ENCODE measurements at regions not wholly inside any gene's neighbourhood (a gene's known extent, or its start where the extent isn't known, plus 50 kb on each side); places are given as distances from the start of the nearest gene placed in this dataset.

DNA sequence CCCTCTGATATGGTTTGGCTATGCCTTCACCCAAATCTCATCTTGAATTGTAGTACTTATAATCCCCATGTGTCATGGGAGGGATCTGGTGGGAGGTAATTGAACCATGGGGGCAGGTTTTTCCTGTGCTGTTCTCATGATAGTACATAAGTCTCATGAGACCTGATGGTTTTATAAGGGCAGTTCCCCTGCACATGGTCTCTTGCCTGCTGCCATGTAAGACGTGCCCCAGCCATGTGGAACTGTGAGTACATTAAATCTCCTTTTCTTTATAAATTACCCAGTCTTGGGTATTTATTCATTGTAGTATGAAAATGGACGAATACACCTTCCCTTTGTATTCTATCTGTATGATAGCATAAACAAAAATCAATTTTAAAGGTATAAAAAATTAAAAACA, 333.4 kb upstream of the FBXO33 start:
- Histone ChIP-seq H3K36me3 (no peaks in the 10 kb centered on the region), H3K9me3 (no peaks in the 10 kb centered on the region), H3K4me3 (no peak overlapping the region), H3K27me3 (no peaks in the 10 kb centered on the region), H3K27ac (no peak overlapping the region), H3K4me1 (no peaks in the 10 kb centered on the region)
- 71 to 72% methylated on average over 2 of the region's 2 CpGs for WGBS, 2 donors
- intact Hi-C loops (cut with DNase I): no loop called here
- no peak for DNase-seq
- no peak for TF ChIP-seq POLR2A (IDR thresholded peaks at IDR 0.05)
- TF ChIP-seq POLR2AphosphoS5 (IDR thresholded peaks at IDR 0.05): no peak
- TF ChIP-seq, protein P1, sequence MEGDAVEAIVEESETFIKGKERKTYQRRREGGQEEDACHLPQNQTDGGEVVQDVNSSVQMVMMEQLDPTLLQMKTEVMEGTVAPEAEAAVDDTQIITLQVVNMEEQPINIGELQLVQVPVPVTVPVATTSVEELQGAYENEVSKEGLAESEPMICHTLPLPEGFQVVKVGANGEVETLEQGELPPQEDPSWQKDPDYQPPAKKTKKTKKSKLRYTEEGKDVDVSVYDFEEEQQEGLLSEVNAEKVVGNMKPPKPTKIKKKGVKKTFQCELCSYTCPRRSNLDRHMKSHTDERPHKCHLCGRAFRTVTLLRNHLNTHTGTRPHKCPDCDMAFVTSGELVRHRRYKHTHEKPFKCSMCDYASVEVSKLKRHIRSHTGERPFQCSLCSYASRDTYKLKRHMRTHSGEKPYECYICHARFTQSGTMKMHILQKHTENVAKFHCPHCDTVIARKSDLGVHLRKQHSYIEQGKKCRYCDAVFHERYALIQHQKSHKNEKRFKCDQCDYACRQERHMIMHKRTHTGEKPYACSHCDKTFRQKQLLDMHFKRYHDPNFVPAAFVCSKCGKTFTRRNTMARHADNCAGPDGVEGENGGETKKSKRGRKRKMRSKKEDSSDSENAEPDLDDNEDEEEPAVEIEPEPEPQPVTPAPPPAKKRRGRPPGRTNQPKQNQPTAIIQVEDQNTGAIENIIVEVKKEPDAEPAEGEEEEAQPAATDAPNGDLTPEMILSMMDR (IDR thresholded peaks at IDR 0.05): no peak
- no peak for TF ChIP-seq EP300 (IDR thresholded peaks at IDR 0.05)

DNA sequence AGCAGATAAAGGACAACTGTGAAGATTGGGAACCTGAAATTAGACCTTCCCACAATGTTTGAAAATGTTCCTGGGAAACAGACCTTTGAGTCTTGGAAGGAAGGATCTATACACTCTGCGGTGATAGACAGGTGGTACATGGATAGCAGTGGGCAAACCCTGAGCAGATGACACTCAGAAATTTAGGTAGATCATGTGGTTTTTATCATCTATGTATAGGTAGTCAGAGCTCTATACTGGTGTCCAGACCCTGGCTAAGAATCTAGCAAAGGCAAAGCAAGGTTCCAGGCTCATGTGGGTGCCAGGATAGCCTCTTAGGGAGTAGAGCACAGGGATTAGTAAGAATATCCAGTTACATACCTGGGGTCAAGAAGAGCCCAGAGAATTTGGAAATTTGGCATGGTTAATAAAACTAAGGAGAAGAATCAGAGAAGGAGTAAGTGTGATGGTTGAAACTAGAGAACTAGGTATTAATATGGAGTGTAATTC, 331.2 kb upstream of the FBXO33 start:
- H3K4me3 ChIP-seq: no peak overlapping the region
- 94 to 97% methylated on average over 1 of the region's 1 CpG for WGBS, 2 donors
- no peaks in the 10 kb centered on the region for H3K27me3 ChIP-seq
- H3K4me1 ChIP-seq: no peaks in the 10 kb centered on the region
- intact Hi-C loops (cut with DNase I): no loop called here
- TF ChIP-seq POLR2AphosphoS5 (IDR thresholded peaks at IDR 0.05) (no peak), POLR2A (IDR thresholded peaks at IDR 0.05) (no peak), EP300 (IDR thresholded peaks at IDR 0.05) (no peak)
- TF ChIP-seq, protein P1 (IDR thresholded peaks at IDR 0.05): no peak
- DNase-seq: no peak
- H3K27ac ChIP-seq: no peak overlapping the region
- no peaks in the 10 kb centered on the region for H3K9me3 ChIP-seq
- H3K36me3 ChIP-seq: no peaks in the 10 kb centered on the region

DNA sequence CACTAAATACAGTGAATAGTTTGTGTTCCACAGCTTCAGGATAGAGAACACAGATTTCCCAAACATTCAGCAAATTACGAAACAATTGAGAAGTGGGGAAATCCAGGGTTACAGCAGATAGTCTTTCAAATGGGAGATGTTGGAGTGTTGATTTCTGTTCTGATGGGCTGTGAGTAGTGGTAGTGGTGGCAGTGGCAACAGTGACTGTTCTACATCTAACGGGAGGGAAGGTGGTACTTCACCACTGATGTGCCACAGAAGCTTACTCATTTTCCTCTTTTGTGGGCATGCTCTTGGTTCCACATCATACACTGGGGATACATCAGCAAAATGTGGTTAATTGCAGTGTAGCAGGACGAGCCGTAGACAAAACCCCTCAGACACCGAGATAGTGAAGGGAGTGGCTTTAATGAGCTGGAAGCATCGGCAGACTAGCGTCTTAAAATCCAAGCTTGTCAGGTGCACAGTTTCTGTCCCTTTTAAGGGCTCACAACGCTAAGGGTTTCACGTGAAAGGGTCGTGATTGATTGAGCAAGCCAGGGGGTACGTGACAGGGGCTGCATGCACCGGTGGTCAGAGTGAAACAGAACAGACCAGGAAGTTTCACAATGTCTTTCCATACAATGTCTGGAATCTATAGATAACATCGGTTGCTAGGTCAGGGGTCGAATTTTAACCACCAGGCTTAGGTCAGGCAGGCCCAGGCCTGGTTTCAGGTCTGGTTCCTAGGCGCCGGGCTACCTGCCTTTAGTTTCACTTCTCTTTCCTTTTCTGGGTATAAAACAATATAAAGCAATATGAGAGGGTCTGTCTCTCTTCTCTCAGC, 330.6 kb upstream of the FBXO33 start:
- no peaks in the 10 kb centered on the region for H3K9me3 ChIP-seq
- H3K27me3 ChIP-seq: no peaks in the 10 kb centered on the region
- no peak for TF ChIP-seq POLR2AphosphoS5 (IDR thresholded peaks at IDR 0.05)
- no peak for TF ChIP-seq EP300 (IDR thresholded peaks at IDR 0.05)
- TF ChIP-seq, protein P1 (IDR thresholded peaks at IDR 0.05): no peak
- no peak for TF ChIP-seq POLR2A (IDR thresholded peaks at IDR 0.05)
- DNase-seq: no peak
- H3K36me3 ChIP-seq: no peaks in the 10 kb centered on the region
- 41 to 73% methylated on average over 16 of the region's 16 CpGs for WGBS, 2 donors
- H3K4me3 ChIP-seq: no peak overlapping the region
- H3K27ac ChIP-seq: no peak overlapping the region
- H3K4me1 ChIP-seq: no peaks in the 10 kb centered on the region
- intact Hi-C loops (cut with DNase I): no loop called here

DNA sequence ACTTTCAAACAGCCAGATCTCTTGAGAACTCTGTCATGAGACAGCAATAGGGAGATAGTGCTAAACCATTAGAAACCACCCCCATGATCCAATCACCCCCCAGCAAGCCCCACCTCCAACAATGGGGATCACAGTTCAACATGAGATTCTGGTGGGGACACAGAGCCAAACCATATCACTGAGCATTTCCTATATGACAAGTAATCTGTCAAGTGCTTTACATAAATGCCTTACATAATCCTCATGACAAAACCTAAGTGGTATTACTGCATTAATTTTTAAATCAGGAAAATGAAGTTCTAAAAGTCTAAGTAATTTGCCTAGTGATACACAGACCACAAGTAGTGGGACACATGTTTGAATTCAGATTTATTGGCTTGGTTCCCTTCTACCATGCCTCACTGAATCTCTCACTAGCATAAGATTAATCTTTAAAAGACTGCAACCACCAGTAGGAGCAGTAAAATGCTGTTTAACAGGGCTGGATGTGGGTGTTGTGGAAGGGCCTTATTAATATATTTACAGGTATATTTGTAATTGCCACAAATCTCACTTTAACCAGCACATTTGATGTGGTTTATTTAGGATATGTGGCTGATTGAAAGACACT, 323.1 kb upstream of the FBXO33 start:
- TF ChIP-seq POLR2A (IDR thresholded peaks at IDR 0.05) (no peak), EP300 (IDR thresholded peaks at IDR 0.05) (no peak), POLR2AphosphoS5 (IDR thresholded peaks at IDR 0.05) (no peak)
- TF ChIP-seq, protein P1 (IDR thresholded peaks at IDR 0.05): no peak
- Histone ChIP-seq H3K4me1 (no peaks in the 10 kb centered on the region), H3K27ac (no peak overlapping the region), H3K4me3 (no peak overlapping the region), H3K36me3 (no peaks in the 10 kb centered on the region), H3K9me3 (no peaks in the 10 kb centered on the region), H3K27me3 (no peaks in the 10 kb centered on the region)
- intact Hi-C loops (cut with DNase I): no loop called here
- no peak for DNase-seq
